ENCODE measurements at regions not wholly inside any gene's neighbourhood (a gene's known extent, or its start where the extent isn't known, plus 50 kb on each side); places are given as distances from the start of the nearest gene placed in this dataset.

- TF ChIP-seq EZH2 (IDR thresholded peaks at IDR 0.05; ENCODE audit: insufficient read depth, poor library complexity, severe bottlenecking) (no peak), EZH2phosphoT487 (IDR thresholded peaks at IDR 0.05; ENCODE audit: insufficient read depth, low read depth) (no peak)
Observed at GRCh38 chr5:123289210-123289609, 134.0 kb downstream of the CEP120 start.
